ENCODE measurements at regions not wholly inside any gene's neighbourhood (a gene's known extent, or its start where the extent isn't known, plus 50 kb on each side); places are given as distances from the start of the nearest gene placed in this dataset.

DNA sequence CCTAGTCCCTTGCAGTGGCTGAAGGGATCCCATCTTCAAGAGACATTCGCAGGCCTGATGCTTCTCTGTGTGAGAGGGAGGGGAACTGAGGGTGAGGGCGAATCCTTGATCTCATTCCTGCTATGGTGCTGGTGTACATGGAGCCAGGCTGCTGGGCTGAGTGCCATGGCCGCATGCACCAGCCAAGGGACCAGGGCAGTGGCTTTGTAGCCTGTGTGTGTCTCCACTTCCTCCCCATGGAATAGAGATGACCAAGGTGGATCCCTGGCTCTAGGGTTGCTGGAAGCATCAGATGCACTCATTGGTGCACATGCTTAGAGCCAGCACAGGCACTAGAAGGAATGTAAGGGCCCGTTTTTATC, 195.0 kb downstream of the FOXL1 start:
- DNase-seq (ENCODE audit: low read depth): no peak

DNA sequence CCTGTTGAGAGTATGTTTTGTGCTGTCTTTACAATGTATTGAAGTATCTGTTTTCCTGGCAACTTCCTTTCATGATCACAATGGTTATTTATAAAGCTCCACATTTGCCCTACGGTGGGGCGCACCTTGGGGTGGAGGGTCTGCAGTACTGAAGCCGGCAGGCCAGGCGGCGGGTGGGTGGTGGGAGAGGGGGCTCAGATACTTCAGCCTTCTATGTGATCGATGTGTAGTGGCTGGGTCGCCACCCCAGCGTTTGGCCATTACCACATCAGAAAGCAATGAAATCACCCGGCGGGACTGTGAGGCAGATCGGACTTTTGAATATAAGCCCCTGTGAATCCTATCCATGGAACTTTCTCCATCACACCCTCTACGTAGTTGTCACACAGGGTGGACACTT, 196.6 kb downstream of the FOXL1 start:
- no peak for DNase-seq (ENCODE audit: low read depth)

DNA sequence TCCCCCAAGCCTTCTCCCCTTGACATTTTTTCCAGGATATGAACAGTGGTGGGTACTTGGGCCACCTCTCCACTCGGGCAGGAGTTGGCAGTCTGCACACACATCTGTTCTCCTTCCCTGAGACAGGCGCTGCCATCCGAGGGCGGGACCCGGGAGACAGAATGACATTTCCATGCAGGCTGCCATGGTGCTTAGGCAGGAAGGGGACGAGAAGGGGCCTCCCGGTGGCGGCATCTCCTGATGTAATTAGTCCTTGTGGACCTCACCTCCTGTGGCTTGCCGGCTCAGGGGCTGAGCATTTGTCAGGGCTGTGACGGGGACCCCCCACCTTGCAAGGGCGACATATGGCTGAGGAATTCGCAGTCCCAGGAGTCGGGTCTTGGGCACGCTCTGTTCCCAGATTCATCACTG, 197.2 kb downstream of the FOXL1 start:
- DNase-seq (ENCODE audit: low read depth): no peak

DNA sequence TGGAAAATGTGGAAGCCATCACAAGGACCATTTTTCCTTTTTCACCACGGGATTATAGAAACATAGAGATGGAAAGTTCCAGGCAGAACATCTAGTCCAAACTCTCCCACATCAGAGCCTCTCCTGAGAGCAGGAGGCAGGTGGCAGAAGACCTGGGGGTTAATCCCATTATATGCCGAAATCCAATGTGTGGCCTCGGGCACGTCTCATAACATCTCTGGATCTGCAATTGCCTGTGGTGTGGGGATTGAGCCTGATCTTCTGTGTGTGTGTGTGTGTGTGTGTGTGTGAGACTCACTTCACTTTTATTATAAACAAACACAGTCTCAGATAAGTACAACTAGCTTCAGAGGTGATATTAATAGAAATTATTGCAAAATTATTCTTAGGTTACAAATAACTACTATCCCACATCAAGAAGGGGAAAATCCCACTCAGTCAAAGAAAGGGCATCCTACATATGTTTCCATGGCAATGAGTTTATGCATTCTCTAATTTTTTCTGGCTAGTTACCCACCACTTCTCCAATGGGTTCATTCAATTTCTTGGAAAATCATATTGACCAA, 199.1 kb downstream of the FOXL1 start:
- no peak for DNase-seq (ENCODE audit: low read depth)

DNA sequence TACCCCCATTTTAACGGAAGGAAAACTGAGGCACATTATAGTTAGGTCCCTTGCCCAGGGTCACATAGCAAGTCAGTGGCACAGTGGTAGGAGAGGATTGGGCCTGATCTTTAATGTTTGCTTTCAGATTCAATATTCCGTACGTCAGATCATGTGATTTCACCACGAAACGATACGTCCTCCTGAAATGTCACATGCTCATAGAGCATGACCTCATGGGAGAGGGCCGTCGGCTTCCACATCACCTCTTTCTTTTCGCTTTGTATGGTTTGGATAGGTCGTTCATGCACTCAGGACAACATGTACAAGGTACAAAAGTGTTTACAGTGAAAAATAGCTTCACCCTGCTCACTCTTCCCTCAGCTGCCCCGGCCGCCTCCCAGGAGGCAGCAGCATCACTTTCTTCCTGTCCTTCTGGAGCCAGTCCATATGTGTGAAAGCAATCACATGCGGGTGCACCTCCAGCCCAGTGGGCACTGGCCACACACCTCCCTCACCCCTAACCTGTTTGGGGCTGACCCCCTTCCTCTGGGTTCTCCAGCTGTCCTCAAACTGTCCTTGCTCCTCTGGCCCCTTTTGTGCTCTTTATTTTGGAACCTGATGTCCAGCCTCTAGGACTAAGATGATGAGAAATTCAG, 199.9 kb downstream of the FOXL1 start:
- DNase-seq (ENCODE audit: low read depth): no peak

DNA sequence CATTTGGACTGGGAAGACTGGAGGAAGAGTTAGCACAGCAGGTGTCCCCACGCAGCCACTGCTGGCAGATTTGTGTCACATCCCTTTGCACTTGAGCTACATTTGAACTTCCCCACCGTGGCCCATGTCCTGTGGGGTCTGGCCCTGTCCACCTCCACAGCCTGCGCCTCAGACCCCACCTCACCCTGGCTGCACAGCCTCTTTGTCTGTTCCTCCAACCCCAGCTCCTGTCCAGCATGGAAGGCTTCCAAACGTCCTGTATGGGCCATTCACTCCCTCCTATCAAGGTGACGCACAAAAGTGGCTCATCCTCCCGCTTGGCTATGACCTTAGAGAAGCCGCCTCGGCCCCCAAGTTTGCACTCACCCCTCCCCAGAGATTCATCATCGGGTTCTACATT, 200.6 kb downstream of the FOXL1 start:
- no peak for DNase-seq (ENCODE audit: low read depth)

DNA sequence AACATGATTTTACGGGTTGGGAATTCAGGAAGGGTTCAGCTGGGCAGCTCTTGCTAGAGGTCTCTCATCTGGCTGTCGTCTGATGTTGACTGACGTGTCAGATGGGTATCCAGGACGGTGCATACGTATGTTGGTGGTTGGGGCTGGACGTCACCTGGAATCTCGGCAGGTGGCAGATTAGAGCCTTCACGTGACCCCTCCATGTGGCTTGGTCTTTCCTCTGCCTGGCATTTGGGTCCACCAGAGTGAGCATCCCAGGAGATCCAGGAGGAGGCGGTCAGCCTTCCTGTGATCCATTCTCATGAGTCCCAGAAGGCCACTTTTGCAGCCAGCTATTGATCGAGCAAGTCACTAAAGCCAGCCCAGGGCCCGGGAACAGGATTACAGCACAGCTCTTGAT, 202.7 kb downstream of the FOXL1 start:
- DNase-seq (ENCODE audit: low read depth): no peak

DNA sequence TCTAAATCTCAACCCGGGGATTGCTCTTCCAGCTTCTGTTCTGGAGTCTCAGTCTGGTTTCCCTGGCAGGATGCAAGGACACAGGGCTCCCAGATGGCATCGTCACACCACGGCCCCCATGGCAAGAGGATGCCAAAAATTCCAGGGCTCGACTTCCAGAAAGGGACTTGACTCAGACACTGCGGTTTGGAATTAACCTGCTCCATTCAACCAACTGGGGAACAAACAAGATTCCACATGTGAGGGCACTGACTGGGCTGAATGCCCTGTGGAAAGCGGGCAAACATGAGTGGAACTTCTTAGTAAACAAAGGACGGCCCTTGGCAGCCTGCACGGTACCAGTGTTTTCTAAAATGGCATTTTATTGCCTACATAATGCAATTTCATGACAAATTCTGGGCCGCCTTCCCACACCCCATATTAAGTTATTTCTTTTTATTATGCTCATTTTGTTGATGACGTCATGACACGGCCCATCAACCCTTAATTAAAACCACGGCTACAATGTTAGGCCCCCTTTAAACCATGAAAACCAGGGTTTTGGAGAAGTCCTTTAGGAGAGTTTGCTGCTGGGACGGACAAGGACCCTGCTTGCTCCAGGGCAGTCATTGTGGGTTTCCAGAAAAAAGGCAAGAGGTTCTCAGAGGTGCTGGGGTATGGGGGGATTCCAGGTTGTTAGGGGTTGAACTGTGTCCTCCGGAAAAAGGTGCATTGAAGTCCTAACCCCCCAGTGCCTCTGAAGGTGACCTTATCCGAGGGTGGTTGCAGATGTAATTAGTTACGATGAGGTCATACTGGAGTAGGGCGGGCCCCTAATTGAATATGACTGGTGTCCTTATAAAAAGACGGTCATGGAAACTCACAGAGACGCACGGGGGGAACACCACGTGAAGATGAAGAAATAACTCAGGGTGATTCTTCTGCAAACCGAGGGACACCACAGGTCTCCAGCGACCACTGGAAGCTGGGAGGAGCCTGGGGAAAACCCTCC, 205.6 kb downstream of the FOXL1 start:
- no peak for DNase-seq (ENCODE audit: low read depth)

DNA sequence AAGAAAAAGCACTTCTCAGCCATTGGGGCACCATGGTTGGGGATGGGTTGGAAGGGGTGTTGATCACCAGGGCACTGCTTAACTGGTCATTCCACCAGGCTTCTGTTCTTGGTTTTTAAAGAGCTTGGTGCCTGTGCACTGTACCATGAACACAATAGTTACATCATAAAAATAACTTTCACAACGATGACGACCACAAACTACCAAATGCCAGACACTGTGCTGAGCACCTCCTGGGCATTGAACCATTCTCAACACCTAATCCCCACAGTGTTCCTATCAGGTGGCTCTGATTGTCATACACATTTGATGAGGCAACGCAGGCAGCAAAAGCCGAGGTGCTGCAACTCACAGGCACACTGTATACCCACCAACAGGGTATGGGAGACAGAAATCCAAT, 208.0 kb downstream of the FOXL1 start:
- DNase-seq (ENCODE audit: low read depth): no peak

DNA sequence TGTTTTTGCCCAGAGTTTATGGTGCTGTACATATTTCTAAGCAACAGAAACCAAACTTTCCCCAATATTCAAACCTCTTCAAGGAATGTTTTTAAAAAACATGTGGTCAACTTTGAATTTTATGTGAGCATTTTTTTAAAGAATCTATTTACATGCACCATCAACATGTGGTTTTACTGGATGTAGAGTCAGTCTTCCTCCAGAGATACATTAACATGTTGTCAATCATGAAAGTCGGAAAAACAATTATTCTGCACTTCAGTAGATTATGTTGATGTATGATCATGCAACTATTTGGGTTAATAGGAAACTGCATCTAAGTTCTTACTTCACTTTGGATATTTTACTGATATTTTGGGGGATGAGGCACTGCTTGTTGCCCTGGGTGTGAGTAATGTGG, 208.6 kb downstream of the FOXL1 start:
- DNase-seq (ENCODE audit: low read depth): no peak

DNA sequence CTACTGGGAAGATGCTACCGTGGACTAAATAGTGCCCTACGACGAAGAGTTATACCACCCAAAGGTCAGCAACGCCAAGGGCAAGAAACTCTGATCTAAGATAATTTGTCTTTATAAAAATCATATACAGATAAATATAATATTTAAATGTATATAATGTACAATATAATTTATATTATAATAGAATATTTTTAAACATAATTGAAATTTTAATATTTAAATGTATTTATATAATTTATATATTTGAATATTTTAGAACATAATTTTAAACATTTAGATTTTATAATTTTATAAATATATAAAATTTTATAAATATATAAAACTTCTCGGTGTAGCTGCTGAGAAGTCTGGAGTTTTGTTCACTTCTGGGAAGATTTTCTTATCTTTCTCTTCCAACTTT, 209.2 kb downstream of the FOXL1 start:
- no peak for DNase-seq (ENCODE audit: low read depth)

DNA sequence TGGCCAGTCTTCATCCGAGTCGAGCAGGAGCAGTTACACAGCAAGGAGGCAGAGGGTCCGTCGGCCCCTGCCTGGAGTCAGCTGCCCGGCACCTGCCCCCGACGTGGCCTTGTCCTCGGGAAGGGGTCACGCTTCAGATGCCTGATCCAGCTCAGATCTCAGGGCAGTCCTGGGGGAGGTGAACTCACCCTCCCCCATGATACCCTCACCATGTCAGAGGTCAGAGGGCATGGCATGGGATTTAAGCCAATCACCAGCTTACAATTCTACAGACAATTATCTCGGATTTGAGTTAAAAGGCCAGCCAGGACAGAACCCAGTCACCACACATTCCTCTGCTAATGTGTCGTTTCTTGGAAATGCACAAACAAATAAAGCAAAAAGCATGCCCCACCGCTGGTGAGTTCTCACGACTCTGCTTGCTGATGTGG, 211.3 kb downstream of the FOXL1 start:
- no peak for DNase-seq (ENCODE audit: low read depth)

DNA sequence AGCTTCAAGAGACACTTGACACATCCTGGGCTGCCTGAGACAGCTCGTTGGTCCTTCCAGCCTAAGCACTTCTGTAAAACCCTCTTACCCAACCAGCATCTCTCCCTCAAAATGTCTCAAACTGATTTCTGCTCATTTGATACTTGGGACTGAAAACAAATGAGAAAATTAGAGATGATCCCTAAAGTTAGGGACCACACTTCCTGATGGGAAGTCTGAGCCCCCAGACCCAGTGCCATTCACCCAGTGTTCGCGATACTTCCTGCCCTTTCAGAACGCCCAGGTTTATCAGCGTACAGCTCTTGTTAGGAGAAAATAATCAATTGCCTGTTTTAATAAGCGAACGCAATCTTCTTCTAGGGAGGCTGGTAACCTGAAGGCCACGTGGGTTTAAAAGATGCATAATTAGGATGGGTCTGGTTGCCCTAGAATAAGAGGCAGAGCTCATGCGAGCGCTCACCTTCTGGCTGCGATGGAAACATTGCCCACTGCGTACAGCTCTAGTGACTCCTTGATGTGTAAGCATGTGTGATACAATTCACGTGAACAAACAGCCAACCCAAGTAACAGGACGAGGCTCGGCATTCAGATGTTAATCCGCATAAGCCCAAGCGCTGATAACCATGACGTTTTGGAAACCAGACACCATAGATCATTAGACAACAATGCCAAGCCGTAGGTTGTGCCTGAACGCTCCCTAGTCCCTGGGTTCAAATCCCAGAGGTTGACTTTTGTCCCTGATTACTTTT, 213.1 kb downstream of the FOXL1 start:
- no peak for DNase-seq (ENCODE audit: low read depth)

DNA sequence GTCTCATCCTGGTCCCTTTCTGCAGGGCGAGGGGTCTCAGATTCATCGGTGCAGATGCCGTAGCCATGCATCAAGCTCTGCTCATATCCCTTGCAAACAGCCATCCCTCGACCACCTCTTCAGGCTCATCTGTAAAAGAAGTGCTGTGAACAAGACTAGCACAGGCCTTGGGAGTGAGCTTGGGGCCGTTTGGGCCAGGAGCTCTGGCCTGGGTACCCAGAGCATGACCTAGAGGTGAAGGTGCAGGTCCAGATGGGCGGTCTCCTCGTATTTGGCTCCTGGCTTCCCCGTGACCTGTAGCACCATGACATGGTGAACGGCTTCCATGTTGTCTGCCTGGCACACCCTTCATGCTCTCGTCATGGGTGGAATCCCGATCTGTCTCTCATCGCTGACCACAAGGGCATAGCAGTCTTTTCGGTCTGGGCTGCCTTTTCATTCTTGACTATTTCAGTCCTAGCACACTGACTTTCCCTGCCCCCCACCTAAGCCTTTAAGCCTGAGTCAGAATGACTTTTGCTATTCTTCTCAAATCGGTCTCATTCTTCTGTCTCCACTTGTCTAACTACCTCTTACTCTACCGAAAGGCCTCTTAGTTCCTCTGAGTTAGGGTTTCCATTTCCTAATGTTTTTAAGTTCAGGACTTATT, 216.0 kb downstream of the FOXL1 start:
- no peak for DNase-seq (ENCODE audit: low read depth)

DNA sequence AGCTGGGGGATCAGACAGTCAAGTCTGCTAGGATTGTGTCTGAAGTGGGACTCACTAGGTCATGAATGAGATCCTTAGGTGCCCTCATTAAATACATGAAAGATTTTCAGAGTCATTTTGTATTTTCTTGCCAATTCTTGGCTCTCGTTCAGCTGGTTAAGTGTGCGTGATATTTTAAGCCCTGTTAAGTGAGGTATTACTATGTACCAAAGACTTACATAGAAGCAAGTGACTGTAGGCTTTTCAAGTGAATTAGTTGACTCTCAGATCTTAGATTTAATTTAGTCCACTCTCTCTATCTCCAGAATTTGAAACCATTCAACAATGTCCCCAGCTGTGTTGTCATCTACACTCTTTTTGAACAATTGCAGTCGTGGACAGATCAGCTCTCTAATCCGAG, 219.4 kb downstream of the FOXL1 start:
- no peak for DNase-seq (ENCODE audit: low read depth)

DNA sequence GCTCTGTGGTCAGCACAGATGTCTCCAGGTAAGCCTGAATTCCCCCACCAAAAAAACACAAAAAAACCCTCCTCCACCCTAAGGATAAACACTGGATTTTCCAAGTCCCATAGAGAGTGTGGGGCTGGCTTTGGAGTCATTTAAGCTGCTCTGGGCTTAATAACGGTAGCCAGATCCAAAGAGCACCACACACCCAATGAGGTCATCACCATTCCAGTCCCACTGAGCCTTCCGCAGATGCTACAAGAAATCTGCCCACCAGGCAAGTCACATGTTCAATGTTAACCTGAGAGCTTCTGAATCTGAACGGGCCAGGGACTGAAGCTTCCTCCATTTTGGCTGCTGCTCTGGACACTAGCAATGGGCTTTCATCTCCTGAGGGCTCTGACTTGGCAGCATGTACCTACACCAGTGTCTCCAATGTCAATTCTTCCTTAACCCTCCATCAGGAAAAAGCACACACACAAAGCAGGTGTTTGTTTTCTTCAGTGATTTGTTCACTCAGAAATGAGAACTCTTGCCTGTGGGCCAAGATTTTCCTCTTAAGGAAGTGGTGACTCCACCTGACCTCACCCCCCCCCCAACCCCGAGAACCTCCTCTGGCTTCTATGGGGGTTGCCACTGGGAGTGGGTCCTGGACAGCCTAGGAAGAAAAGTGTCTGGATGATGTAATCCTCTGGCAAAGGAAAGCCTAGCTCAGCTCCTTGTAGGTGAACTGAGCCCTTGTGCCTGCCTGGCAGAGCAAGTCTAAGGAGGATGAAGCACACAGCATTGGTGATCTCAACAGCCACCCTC, 220.1 kb downstream of the FOXL1 start:
- DNase-seq (ENCODE audit: low read depth): no peak

DNA sequence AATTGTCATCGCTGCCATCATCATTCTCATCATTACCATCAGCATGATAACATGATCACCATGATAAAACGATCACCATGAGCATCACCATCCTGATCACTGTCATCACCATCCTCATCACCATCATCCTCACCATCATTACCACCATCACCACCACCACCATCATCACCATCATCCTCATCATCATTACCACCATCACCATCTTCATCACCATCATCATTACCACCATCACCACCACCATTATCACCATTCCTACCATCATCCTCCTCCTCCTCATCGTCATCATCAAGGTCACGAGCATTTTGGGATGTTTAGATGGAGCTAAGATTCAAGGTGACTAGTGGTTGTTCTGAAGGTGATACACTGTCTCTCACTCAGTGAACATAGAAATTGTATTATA, 221.0 kb downstream of the FOXL1 start:
- DNase-seq (ENCODE audit: low read depth): no peak

DNA sequence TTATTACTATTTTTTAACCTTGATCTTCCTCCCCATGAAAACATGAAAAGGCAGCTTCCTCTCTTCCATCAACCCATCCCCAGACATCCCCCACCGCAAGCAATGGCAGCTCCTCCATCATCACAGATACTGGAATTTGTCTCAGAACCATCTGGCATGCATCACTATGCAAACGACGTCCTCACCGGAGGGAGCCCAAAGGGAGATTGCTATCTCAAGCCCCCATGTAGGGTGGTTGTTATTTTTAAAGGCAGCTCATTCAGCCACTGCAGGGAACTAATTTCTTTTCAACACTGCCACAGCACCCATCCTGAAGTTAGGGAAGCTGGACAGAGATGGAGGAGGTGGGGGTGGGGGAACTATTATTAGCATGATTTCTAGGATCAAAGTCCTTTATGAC, 222.5 kb downstream of the FOXL1 start:
- no peak for DNase-seq (ENCODE audit: low read depth)

DNA sequence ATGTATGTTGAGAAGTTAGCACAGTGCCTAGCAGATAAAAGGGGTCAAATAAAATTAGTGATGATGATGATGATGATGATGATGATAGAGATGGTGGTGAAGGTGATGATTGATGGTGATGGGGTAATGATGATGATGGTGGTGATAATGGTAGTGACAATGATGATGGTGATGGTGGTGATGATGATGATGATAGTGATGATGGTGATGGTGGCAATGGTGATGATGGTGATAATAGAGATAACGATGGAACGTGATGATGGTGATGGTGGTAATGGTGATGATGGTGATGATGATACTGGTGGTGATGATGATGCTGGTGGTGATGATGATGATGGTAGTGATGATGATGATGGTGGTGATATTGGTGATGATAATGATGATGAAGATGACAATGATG, 223.7 kb downstream of the FOXL1 start:
- DNase-seq (ENCODE audit: low read depth): no peak

DNA sequence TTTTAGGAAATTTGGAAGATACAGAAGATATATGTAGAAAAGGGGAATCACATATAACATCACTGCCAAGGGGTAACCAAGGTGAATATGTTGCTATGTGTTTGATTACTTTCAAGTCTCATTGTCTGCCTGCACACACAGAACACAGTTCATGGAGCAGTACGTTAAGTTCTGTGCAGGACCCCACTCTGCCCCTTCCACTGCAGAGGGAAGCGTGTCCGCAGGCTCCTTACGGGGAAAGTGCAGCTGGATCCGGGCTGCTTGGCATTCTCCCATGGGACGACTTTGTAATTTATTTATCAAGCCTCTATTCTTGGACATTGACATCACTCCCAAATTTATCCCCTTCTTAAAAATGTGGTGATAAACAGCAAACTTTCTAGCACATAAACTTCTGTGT, 226.8 kb downstream of the FOXL1 start:
- DNase-seq (ENCODE audit: low read depth): no peak

DNA sequence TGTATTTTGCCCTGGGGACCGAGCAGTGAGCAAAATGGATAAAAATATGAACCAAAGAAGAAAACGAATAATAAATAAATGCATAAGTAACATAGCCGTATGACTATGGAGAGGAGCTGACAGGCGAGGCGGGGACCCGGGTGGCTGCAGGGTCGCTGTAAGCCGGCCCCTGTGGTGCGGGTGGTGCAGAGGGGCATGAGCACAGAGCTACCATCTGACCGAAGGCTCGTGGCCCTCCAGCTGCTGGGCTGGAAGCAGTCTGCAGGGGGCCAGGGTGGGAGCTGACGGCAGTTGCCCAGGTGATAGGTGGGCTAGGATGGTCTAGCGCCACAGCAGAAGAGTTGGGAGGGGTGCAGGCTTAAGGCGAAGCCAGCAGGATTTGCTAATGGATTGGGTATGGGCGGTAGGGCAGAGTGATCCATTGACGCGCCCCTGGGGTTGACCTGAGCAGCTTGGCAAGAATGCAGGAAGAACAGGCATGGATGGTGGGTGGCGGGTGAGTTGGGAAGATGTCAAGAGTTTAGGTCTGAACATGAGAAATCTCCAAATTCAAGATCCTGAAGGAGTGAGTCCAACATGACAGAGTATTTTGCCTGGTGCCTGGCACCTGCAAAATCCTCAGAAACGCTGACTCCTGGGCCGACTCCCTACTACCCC, 228.0 kb downstream of the FOXL1 start:
- DNase-seq (ENCODE audit: low read depth): no peak
